ENCODE measurements at regions not wholly inside any gene's neighbourhood (a gene's known extent, or its start where the extent isn't known, plus 50 kb on each side); places are given as distances from the start of the nearest gene placed in this dataset.

GRCh38 chr22:46076651-46077339, 73.5 kb upstream of the PPARA start:
- H2AFZ ChIP-seq (replicated peaks) = no peak overlapping the region
- no peak overlapping the region for H3K4me3 ChIP-seq
- Mint-ChIP-seq H3K4me3 (peak overlapping the region; percentile 20), H3K27ac (no peak overlapping the region), H3K36me3 (no peaks in the 10 kb centered on the region), H3K27me3 (ENCODE audit: insufficient read depth, low read depth) (peaks cover 24% of the 10 kb centered on the region), H3K4me1 (peaks cover 5% of the 10 kb centered on the region), H3K9me3 (no peaks in the 10 kb centered on the region)
- no peak overlapping the region for H3K27ac ChIP-seq
- H3K36me3 ChIP-seq = no peaks in the 10 kb centered on the region
- H3K9ac ChIP-seq = no peak overlapping the region
- TF ChIP-seq EZH2 (IDR thresholded peaks at IDR 0.05) = no peak
- TF ChIP-seq CTCF (IDR thresholded peaks at IDR 0.05) = no peak
- no peak for TF ChIP-seq EZH2phosphoT487 (IDR thresholded peaks at IDR 0.05)
- H3K27me3 ChIP-seq = peaks cover 65% of the 10 kb centered on the region
- H4K20me1 ChIP-seq (ENCODE audit: low read depth) = peaks cover 18% of the 10 kb centered on the region
- no peaks in the 10 kb centered on the region for H3K4me1 ChIP-seq
- DNase-seq (ENCODE audit: low spot score) = no peak
- no peak overlapping the region for H3K4me2 ChIP-seq
- H3K9me3 ChIP-seq (ENCODE audit: low read depth) = no peaks in the 10 kb centered on the region
- peaks cover 13% of the 10 kb centered on the region for H3F3A ChIP-seq (ENCODE audit: low read depth)
- H3K79me2 ChIP-seq (ENCODE audit: low read depth) = no peaks in the 10 kb centered on the region

GRCh38 chr22:46077669-46078099, 72.6 kb upstream of the PPARA start:
- Mint-ChIP-seq H3K27me3 (ENCODE audit: insufficient read depth, low read depth) (peaks cover 22% of the 10 kb centered on the region), H3K4me1 (peaks cover 3% of the 10 kb centered on the region), H3K36me3 (no peaks in the 10 kb centered on the region), H3K27ac (peak overlapping the region; percentile 78), H3K9me3 (no peaks in the 10 kb centered on the region), H3K4me3 (no peak overlapping the region)
- Histone ChIP-seq H4K20me1 (ENCODE audit: low read depth) (peaks cover 13% of the 10 kb centered on the region), H3K9ac (no peak overlapping the region), H3F3A (ENCODE audit: low read depth) (peaks cover 6% of the 10 kb centered on the region), H3K27ac (no peak overlapping the region), H3K27me3 (peaks cover 56% of the 10 kb centered on the region), H2AFZ (replicated peaks) (no peak overlapping the region), H3K9me3 (ENCODE audit: low read depth) (no peaks in the 10 kb centered on the region), H3K36me3 (no peaks in the 10 kb centered on the region), H3K4me1 (no peaks in the 10 kb centered on the region), H3K4me3 (no peak overlapping the region), H3K79me2 (ENCODE audit: low read depth) (no peaks in the 10 kb centered on the region), H3K4me2 (no peak overlapping the region)
- DNase-seq (ENCODE audit: low spot score) = no peak
- TF ChIP-seq CTCF (IDR thresholded peaks at IDR 0.05) = no peak

GRCh38 chr22:46078241-46079092, 71.9 kb upstream of the PPARA start:
- no peak for TF ChIP-seq EZH2phosphoT487 (IDR thresholded peaks at IDR 0.05)
- TF ChIP-seq EZH2 (IDR thresholded peaks at IDR 0.05) = no peak
- TF ChIP-seq CTCF (IDR thresholded peaks at IDR 0.05) = no peak
- Histone ChIP-seq H3K79me2 (ENCODE audit: low read depth) (no peaks in the 10 kb centered on the region), H3K4me3 (no peak overlapping the region), H3K4me2 (no peak overlapping the region), H3K9me3 (ENCODE audit: low read depth) (no peaks in the 10 kb centered on the region), H3K36me3 (no peaks in the 10 kb centered on the region), H2AFZ (replicated peaks) (no peak overlapping the region), H3K27me3 (peaks cover 49% of the 10 kb centered on the region), H4K20me1 (ENCODE audit: low read depth) (peaks cover 6% of the 10 kb centered on the region), H3K9ac (no peak overlapping the region), H3K27ac (no peak overlapping the region), H3F3A (ENCODE audit: low read depth) (no peaks in the 10 kb centered on the region), H3K4me1 (no peaks in the 10 kb centered on the region)
- Mint-ChIP-seq H3K36me3 (no peaks in the 10 kb centered on the region), H3K4me3 (no peak overlapping the region), H3K9me3 (no peaks in the 10 kb centered on the region), H3K27ac (no peak overlapping the region), H3K27me3 (ENCODE audit: insufficient read depth, low read depth) (peaks cover 14% of the 10 kb centered on the region), H3K4me1 (no peaks in the 10 kb centered on the region)
- DNase-seq (ENCODE audit: low spot score) = no peak
